B cell (primary cell): ENCODE measurements at regions not wholly inside any gene's neighbourhood (a gene's known extent, or its start where the extent isn't known, plus 50 kb on each side); places are given as distances from the start of the nearest gene placed in this dataset.

ENCODE experiments used
- ATAC-seq: fragments of 200-7000 bp; cut with Tn5 transposase; one replicate; pipeline ENCODE4 v1.10.0; 2021; ENCODE audit warnings: low read depth, mild to moderate bottlenecking, moderate number of reproducible peaks, moderate library complexity
- CTCF ChIA-PET: fragments of 350-600 bp; sonication (Branson Sonifier 250); formaldehyde crosslinking; loops from one replicate; lab custom pipeline; 2021; ENCODE audit warnings: antibody characterized with exemption, inconsistent platforms; lab: Charles Lee
- POLR2A ChIA-PET: fragments of 350-600 bp; sonication (Branson Sonifier 250); formaldehyde crosslinking; loops from one replicate; lab custom pipeline; 2021; ENCODE audit warnings: antibody characterized with exemption; lab: Charles Lee
- DNase-seq: peaks from one replicate; pipeline ENCODE4 v3.0.0; 2013
- H2AFZ ChIP-seq: 2 replicates; pipeline ENCODE4 v1.6.1; 2012; ENCODE audit warnings: mild to moderate bottlenecking, low read depth, low read length; ENCODE audit not compliant: insufficient read depth, poor library complexity, severe bottlenecking
- H3K27ac ChIP-seq, 2 donors: 1 replicate in 1 of 2; 2 replicates in 1 of 2; pipeline ENCODE4 v1.5.1; 2012 to 2013; ENCODE audit warnings: low read length in 2 of 2, mild to moderate bottlenecking in 2 of 2, moderate library complexity in 1 of 2
- H3K27me3 ChIP-seq, 4 experiments: fragments of 200-600 bp in 1 of 4; sonication (generic) in 1 of 4; replicated peaks in 1 of 4; 1 replicate in 2 of 4; 2 replicates in 2 of 4; pipeline versions ENCODE4 v1.6.1 to v1.7.0; 2013 to 2016; ENCODE audit warnings: low read length in 3 of 4, mild to moderate bottlenecking in 2 of 4, mixed read lengths in 1 of 4, moderate library complexity in 1 of 4; ENCODE audit not compliant: insufficient read depth in 4 of 4, control insufficient read depth in 3 of 4; ENCODE audit errors: control extremely low read depth in 1 of 4
- H3K36me3 ChIP-seq, 2 experiments: replicated peaks in 1 of 2; 1 replicate in 1 of 2; 2 replicates in 1 of 2; pipeline versions ENCODE4 v1.6.1 to v1.7.1; 2013; ENCODE audit warnings: low read length in 1 of 2; ENCODE audit not compliant: insufficient read depth in 2 of 2, control insufficient read depth in 1 of 2; ENCODE audit errors: control extremely low read depth in 1 of 2, extremely low read depth in 1 of 2
- H3K4me1 ChIP-seq, 2 donors: fragments of 200-600 bp in 1 of 2; sonication (generic) in 1 of 2; 1 replicate in 1 of 2; 2 replicates in 1 of 2; pipeline versions ENCODE4 v1.5.1 to v1.6.1; 2013 to 2017; ENCODE audit warnings: low read length in 2 of 2; ENCODE audit not compliant: control insufficient read depth in 2 of 2, insufficient read depth in 2 of 2
- H3K4me2 ChIP-seq: replicated peaks from 2 replicates; pipeline ENCODE3; 2012; ENCODE audit warnings: mild to moderate bottlenecking, low read depth, low read length; ENCODE audit not compliant: poor library complexity, severe bottlenecking
- H3K4me3 ChIP-seq, 5 experiments: fragments of 200-600 bp in 1 of 5; sonication (generic) in 1 of 5; 1 replicate in 3 of 5; 2 replicates in 2 of 5; pipeline versions ENCODE4 v1.5.1 to v1.7.0; 2011 to 2016; ENCODE audit warnings: low read length in 4 of 5, mild to moderate bottlenecking in 4 of 5, low read depth in 2 of 5, control low read depth in 1 of 5, moderate library complexity in 1 of 5; ENCODE audit not compliant: insufficient read depth in 1 of 5; ENCODE audit errors: control extremely low read depth in 1 of 5, extremely low read depth in 1 of 5
- H3K79me2 ChIP-seq: fragments of 200-600 bp; sonication (generic); one replicate; pipeline ENCODE4 v1.6.0; 2016; ENCODE audit warnings: low read length; ENCODE audit not compliant: control insufficient read depth, insufficient read depth
- H3K9ac ChIP-seq: fragments of 200-600 bp; sonication (generic); 2 replicates; pipeline ENCODE4 v1.6.1; 2017; ENCODE audit warnings: mild to moderate bottlenecking, low read length, moderate library complexity
- H3K9me3 ChIP-seq, 3 donors: one replicate each; pipeline versions ENCODE4 v1.6.1 to v1.7.1; 2013; ENCODE audit warnings: low read length in 2 of 3; ENCODE audit not compliant: control insufficient read depth in 2 of 3, insufficient read depth in 1 of 3; ENCODE audit errors: control extremely low read depth in 1 of 3
- H4K20me1 ChIP-seq: 2 replicates; pipeline ENCODE4 v1.6.0; 2012; ENCODE audit warnings: mild to moderate bottlenecking, low read length; ENCODE audit not compliant: insufficient read depth, control insufficient read depth, poor library complexity, severe bottlenecking
- H3K27ac Mint-ChIP-seq: one replicate; pipeline ENCODE4 v1.8.0; 2021; ENCODE audit warnings: mixed read lengths
- H3K27me3 Mint-ChIP-seq: one replicate; pipeline ENCODE4 v1.8.0; 2021; ENCODE audit warnings: mixed read lengths
- H3K4me1 Mint-ChIP-seq: one replicate; pipeline ENCODE4 v1.8.0; 2021; ENCODE audit warnings: mixed read lengths
- H3K4me3 Mint-ChIP-seq: one replicate; pipeline ENCODE4 v1.8.0; 2021; ENCODE audit warnings: mixed read lengths
- H3K9me3 Mint-ChIP-seq: one replicate; pipeline ENCODE4 v1.8.0; 2022; ENCODE audit warnings: mixed read lengths; ENCODE audit not compliant: insufficient read depth
- CTCF ChIP-seq: fragments of 200-600 bp; IDR thresholded peaks from one replicate; pipeline ENCODE4 v1.8.0; 2022; ENCODE audit warnings: antibody characterized with exemption, mild to moderate bottlenecking
- EZH2 ChIP-seq: IDR thresholded peaks from 2 replicates; pipeline ENCODE4 v1.6.1; 2012; ENCODE audit warnings: borderline replicate concordance, low read depth, mild to moderate bottlenecking, moderate library complexity, low read length; ENCODE audit not compliant: insufficient read depth, poor library complexity, severe bottlenecking
- WGBS: methylation state at CpG from one replicate; pipeline ENCODE4 v1.1.5; 2013; ENCODE audit warnings: missing lambda C conversion rate; ENCODE audit not compliant: insufficient coverage; 5-methylcytosine and 5-hydroxymethylcytosine counted together
- intact Hi-C: fragments of 100-400 bp; cut with micrococcal nuclease; formaldehyde crosslinking; loops from one replicate; pipeline ENCODE4 v1.10.0; 2022

GRCh38 chr1:219292341-219292740, 118.7 kb downstream of the LYPLAL1 start:
- H4K20me1 ChIP-seq: no peaks in the 10 kb centered on the region
- no peaks in the 10 kb centered on the region for H3K79me2 ChIP-seq
- ATAC-seq: no peak
- H3K27me3 Mint-ChIP-seq: no peaks in the 10 kb centered on the region
- no peak overlapping the region for H3K4me2 ChIP-seq
- intact Hi-C loops: no loop called here
- no peaks in the 10 kb centered on the region for H3K27me3 ChIP-seq
- peaks cover 1% of the 10 kb centered on the region for H3K9me3 Mint-ChIP-seq
- H3K9ac ChIP-seq: no peak overlapping the region
- no peak overlapping the region for H3K4me3 Mint-ChIP-seq
- H3K27ac ChIP-seq: no peak overlapping the region
- no peaks in the 10 kb centered on the region for H3K4me1 Mint-ChIP-seq
- no peaks in the 10 kb centered on the region for H3K4me1 ChIP-seq
- no peak overlapping the region for H3K27ac Mint-ChIP-seq
- no peaks in the 10 kb centered on the region for H3K36me3 ChIP-seq
- no peak overlapping the region for H3K4me3 ChIP-seq
- DNase-seq: no peak
- no peak overlapping the region for H2AFZ ChIP-seq
- CTCF ChIA-PET: no interaction called here
- no peak for TF ChIP-seq CTCF
- TF ChIP-seq EZH2: no peak
- POLR2A ChIA-PET: no interaction called here
- H3K9me3 ChIP-seq: no peaks in the 10 kb centered on the region

GRCh38 chr1:219289171-219289570, 115.5 kb downstream of the LYPLAL1 start:
- Mint-ChIP-seq H3K9me3 (peaks cover 2% of the 10 kb centered on the region), H3K27ac (no peak overlapping the region), H3K4me3 (no peak overlapping the region), H3K4me1 (no peaks in the 10 kb centered on the region), H3K27me3 (no peaks in the 10 kb centered on the region)
- Histone ChIP-seq H2AFZ (no peak overlapping the region), H3K4me1 (no peaks in the 10 kb centered on the region), H3K4me2 (no peak overlapping the region), H4K20me1 (no peaks in the 10 kb centered on the region), H3K27ac (no peak overlapping the region), H3K27me3 (no peaks in the 10 kb centered on the region), H3K4me3 (no peak overlapping the region), H3K9ac (no peak overlapping the region), H3K36me3 (no peaks in the 10 kb centered on the region), H3K79me2 (no peaks in the 10 kb centered on the region), H3K9me3 (no peaks in the 10 kb centered on the region)
- no peak for TF ChIP-seq CTCF
- no peak for TF ChIP-seq EZH2
- DNase-seq: no peak
- intact Hi-C loops: no loop called here
- WGBS: 100% methylated on average over 1 of the region's 6 CpGs
- CTCF ChIA-PET: no interaction called here
- no peak for ATAC-seq
- POLR2A ChIA-PET: no interaction called here
